H1 (cell line): ENCODE measurements at regions not wholly inside any gene's neighbourhood (a gene's known extent, or its start where the extent isn't known, plus 50 kb on each side); places are given as distances from the start of the nearest gene placed in this dataset.

ENCODE experiments used
- CTCF ChIA-PET: fragments of 300-600 bp; sonication (Branson Sonifier 250); formaldehyde crosslinking; loops from one replicate; lab custom pipeline; 2021; ENCODE audit not compliant: partially characterized antibody; lab: Charles Lee
- POLR2A ChIA-PET: fragments of 300-600 bp; sonication (Branson Sonifier 250); formaldehyde crosslinking; loops from one replicate; lab custom pipeline; 2021; ENCODE audit warnings: inconsistent platforms; ENCODE audit not compliant: partially characterized antibody; lab: Charles Lee
- DNase-seq, 2 experiments: peaks; one replicate each; pipeline versions ENCODE4 v3.0.0 to v3.0.0-alpha.2; 2010 to 2022; ENCODE audit warnings: low spot score in 2 of 2, low read depth in 1 of 2, mixed read lengths in 1 of 2
- FAIRE-seq: peaks from 2 replicates; lab custom pipeline; 2011; peaks lifted over from hg19 to GRCh38; lab: Jason Lieb, UNC
- H2AFZ ChIP-seq: 2 replicates; pipeline ENCODE4 v1.8.1; 2012; ENCODE audit warnings: low read length, inconsistent platforms
- H2AK5ac ChIP-seq: 2 replicates; pipeline ENCODE4 v1.6.1; 2013; ENCODE audit warnings: low read depth, low read length
- H2BK120ac ChIP-seq: replicated peaks from 2 replicates; pipeline ENCODE3; 2013; ENCODE audit warnings: low read depth, low read length, inconsistent platforms
- H2BK12ac ChIP-seq: 2 replicates; pipeline ENCODE4 v1.6.1; 2013; ENCODE audit warnings: low read depth, low read length
- H2BK15ac ChIP-seq: 2 replicates; pipeline ENCODE4 v1.6.1; 2013; ENCODE audit warnings: low read length
- H2BK20ac ChIP-seq: 2 replicates; pipeline ENCODE4 v1.6.1; 2013; ENCODE audit warnings: low read length
- H2BK5ac ChIP-seq: 2 replicates; pipeline ENCODE4 v1.6.1; 2013; ENCODE audit warnings: low read depth, low read length
- H3K14ac ChIP-seq: 2 replicates; pipeline ENCODE4 v1.6.1; 2013; ENCODE audit warnings: inconsistent platforms; ENCODE audit not compliant: insufficient read length
- H3K18ac ChIP-seq: 2 replicates; pipeline ENCODE4 v1.6.1; 2013; ENCODE audit warnings: low read length; ENCODE audit errors: extremely low read depth
- H3K23ac ChIP-seq: 2 replicates; pipeline ENCODE4 v1.6.1; 2013; ENCODE audit warnings: inconsistent platforms; ENCODE audit not compliant: insufficient read length
- H3K23me2 ChIP-seq: 2 replicates; pipeline ENCODE4 v1.6.1; 2013; ENCODE audit warnings: low read depth, low read length
- H3K27ac ChIP-seq: 2 replicates; pipeline ENCODE4 v1.6.1; 2011; ENCODE audit warnings: low read depth, low read length, inconsistent platforms
- H3K27me3 ChIP-seq, 4 experiments: replicated peaks in 1 of 4; 1 replicate in 1 of 4; 2 replicates in 3 of 4; pipeline versions ENCODE4 v1.6.1 to v1.8.1; 2011 to 2013; ENCODE audit warnings: low read length in 3 of 4, mild to moderate bottlenecking in 3 of 4, inconsistent platforms in 2 of 4, mixed read lengths in 2 of 4, moderate library complexity in 1 of 4; ENCODE audit not compliant: control insufficient read depth in 3 of 4, insufficient read depth in 3 of 4; ENCODE audit errors: extremely low read depth in 1 of 4
- H3K36me3 ChIP-seq, 4 experiments: 2 replicates each; pipeline versions ENCODE4 v1.6.1 to v1.8.1; 2011 to 2013; ENCODE audit warnings: mild to moderate bottlenecking in 4 of 4, low read length in 3 of 4, moderate library complexity in 2 of 4, control low read depth in 1 of 4, inconsistent platforms in 1 of 4; ENCODE audit not compliant: insufficient read depth in 4 of 4, control insufficient read depth in 2 of 4
- H3K4ac ChIP-seq: replicated peaks from 2 replicates; pipeline ENCODE3; 2013; ENCODE audit warnings: low read length, low read depth, mixed read lengths, inconsistent platforms; ENCODE audit not compliant: insufficient read length
- H3K4me1 ChIP-seq, 4 experiments: replicated peaks in 1 of 4; 1 replicate in 1 of 4; 2 replicates in 3 of 4; pipeline versions ENCODE4 v1.6.1 to v1.8.1; 2011 to 2013; ENCODE audit warnings: low read length in 3 of 4, inconsistent platforms in 2 of 4, mixed read lengths in 1 of 4; ENCODE audit not compliant: insufficient read depth in 4 of 4, control insufficient read depth in 3 of 4
- H3K4me2 ChIP-seq, 2 experiments: 2 replicates each; pipeline versions ENCODE4 v1.6.1 to v1.8.1; 2011 to 2013; ENCODE audit warnings: low read depth in 2 of 2, low read length in 2 of 2, control low read depth in 1 of 2, inconsistent platforms in 1 of 2, mild to moderate bottlenecking in 1 of 2; ENCODE audit not compliant: insufficient read depth in 1 of 2
- H3K4me3 ChIP-seq, 4 experiments: fragments of 200-600, 300-600 bp in 1 of 4; sonication (generic), shearing (Covaris generic), sonication (Bioruptor Twin) in 1 of 4; 2 replicates each; pipeline versions ENCODE4 v1.5.1 to v1.8.1; 2011 to 2016; ENCODE audit warnings: low read length in 4 of 4, low read depth in 3 of 4, control low read depth in 2 of 4, inconsistent platforms in 2 of 4, mild to moderate bottlenecking in 2 of 4, mixed read lengths in 1 of 4, moderate library complexity in 1 of 4; ENCODE audit not compliant: insufficient read depth in 2 of 4; ENCODE audit errors: extremely low read depth in 1 of 4
- H3K56ac ChIP-seq: replicated peaks from 2 replicates; pipeline ENCODE3; 2013; ENCODE audit warnings: low read depth, mild to moderate bottlenecking, mixed read lengths, low read length, inconsistent platforms; ENCODE audit not compliant: insufficient read length
- H3K79me1 ChIP-seq: 2 replicates; pipeline ENCODE4 v1.6.1; 2013; ENCODE audit warnings: low read depth, low read length, control low read depth
- H3K79me2 ChIP-seq, 2 experiments: 2 replicates each; pipeline versions ENCODE4 v1.6.1 to v1.8.1; 2012 to 2013; ENCODE audit warnings: low read length in 2 of 2, mild to moderate bottlenecking in 2 of 2, inconsistent platforms in 1 of 2; ENCODE audit not compliant: insufficient read depth in 2 of 2, control insufficient read depth in 1 of 2
- H3K9ac ChIP-seq, 4 experiments: replicated peaks in 1 of 4; 1 replicate in 1 of 4; 2 replicates in 3 of 4; pipeline versions ENCODE4 v1.6.1 to v1.8.1; 2011 to 2013; ENCODE audit warnings: low read depth in 3 of 4, low read length in 3 of 4, control low read depth in 2 of 4, mild to moderate bottlenecking in 2 of 4, moderate library complexity in 2 of 4, inconsistent platforms in 1 of 4; ENCODE audit errors: extremely low read depth in 1 of 4
- H3K9me3 ChIP-seq, 2 experiments: 2 replicates each; pipeline versions ENCODE4 v1.6.1 to v1.8.1; 2012 to 2013; ENCODE audit warnings: mild to moderate bottlenecking in 2 of 2, moderate library complexity in 2 of 2, control low read depth in 1 of 2, inconsistent platforms in 1 of 2, low read depth in 1 of 2, low read length in 1 of 2, mixed read lengths in 1 of 2; ENCODE audit not compliant: insufficient read depth in 2 of 2
- H4K20me1 ChIP-seq, 2 experiments: replicated peaks in 1 of 2; 2 replicates each; pipeline versions ENCODE3 to v1.8.1; 2011 to 2013; ENCODE audit warnings: inconsistent platforms in 2 of 2, low read length in 2 of 2, mild to moderate bottlenecking in 1 of 2; ENCODE audit not compliant: insufficient read depth in 2 of 2, control insufficient read depth in 1 of 2
- H4K5ac ChIP-seq: 2 replicates; pipeline ENCODE4 v1.6.1; 2013; ENCODE audit warnings: low read length, low read depth, mixed read lengths, inconsistent platforms; ENCODE audit not compliant: insufficient read length
- H4K8ac ChIP-seq: 2 replicates; pipeline ENCODE4 v1.8.0; 2013; ENCODE audit warnings: mild to moderate bottlenecking, moderate library complexity, low read length, inconsistent platforms; ENCODE audit not compliant: insufficient read depth; ENCODE audit errors: extremely low read depth
- H4K91ac ChIP-seq: replicated peaks from 2 replicates; pipeline ENCODE3; 2013; ENCODE audit warnings: low read length, mixed read lengths, inconsistent platforms; ENCODE audit not compliant: insufficient read length
- SP2 ChIP-seq: IDR thresholded peaks from 2 replicates; pipeline ENCODE4 v1.6.1; 2012; ENCODE audit warnings: mild to moderate bottlenecking, low read length, inconsistent platforms
- WGBS, 2 experiments: shearing (Covaris generic) in 1 of 2; methylation state at CpG; one replicate each; pipeline versions ENCODE4 v1.1.6 to v1.1.7; 2013 to 2015; ENCODE audit warnings: low lambda C conversion rate in 2 of 2, mixed read lengths in 2 of 2, inconsistent platforms in 1 of 2, low coverage in 1 of 2, missing lambda C conversion rate in 1 of 2; ENCODE audit not compliant: insufficient replicate concordance in 2 of 2, insufficient coverage in 1 of 2, insufficient read length in 1 of 2; ENCODE audit errors: extremely low coverage in 1 of 2, missing lambda C conversion rate in 1 of 2; 5-methylcytosine and 5-hydroxymethylcytosine counted together

GRCh38 chr9:12595400-12595799, 97.8 kb upstream of the TYRP1 start:
- Histone ChIP-seq H2BK20ac (no peak overlapping the region), H3K27me3 (no peaks in the 10 kb centered on the region), H2BK15ac (no peak overlapping the region), H3K4me3 (no peak overlapping the region), H3K18ac (no peak overlapping the region), H2AFZ (no peak overlapping the region), H3K4me1 (no peaks in the 10 kb centered on the region), H3K56ac (no peak overlapping the region), H4K91ac (no peak overlapping the region), H3K27ac (no peak overlapping the region), H2BK12ac (no peak overlapping the region), H2BK5ac (no peak overlapping the region), H3K9me3 (no peaks in the 10 kb centered on the region), H4K20me1 (no peaks in the 10 kb centered on the region), H3K4me2 (no peak overlapping the region), H3K79me1 (no peaks in the 10 kb centered on the region), H2BK120ac (no peak overlapping the region), H3K4ac (no peak overlapping the region), H2AK5ac (no peak overlapping the region), H4K8ac (no peak overlapping the region), H3K23ac (no peak overlapping the region), H3K14ac (no peak overlapping the region), H3K9ac (no peak overlapping the region), H3K23me2 (no peaks in the 10 kb centered on the region), H3K79me2 (no peaks in the 10 kb centered on the region), H3K36me3 (no peaks in the 10 kb centered on the region), H4K5ac (no peak overlapping the region)
- CTCF ChIA-PET, result no interaction called here
- no peak for TF ChIP-seq SP2
- no peak for DNase-seq
- POLR2A ChIA-PET, result no interaction called here
- no peak for FAIRE-seq
- WGBS, 2 experiments, result 95% methylated on average over 3 of the region's 3 CpGs; no CpG with 5 or more reads in 1 of the 2 experiments
